ENCODE measurements at regions not wholly inside any gene's neighbourhood (a gene's known extent, or its start where the extent isn't known, plus 50 kb on each side); places are given as distances from the start of the nearest gene placed in this dataset.

DNA sequence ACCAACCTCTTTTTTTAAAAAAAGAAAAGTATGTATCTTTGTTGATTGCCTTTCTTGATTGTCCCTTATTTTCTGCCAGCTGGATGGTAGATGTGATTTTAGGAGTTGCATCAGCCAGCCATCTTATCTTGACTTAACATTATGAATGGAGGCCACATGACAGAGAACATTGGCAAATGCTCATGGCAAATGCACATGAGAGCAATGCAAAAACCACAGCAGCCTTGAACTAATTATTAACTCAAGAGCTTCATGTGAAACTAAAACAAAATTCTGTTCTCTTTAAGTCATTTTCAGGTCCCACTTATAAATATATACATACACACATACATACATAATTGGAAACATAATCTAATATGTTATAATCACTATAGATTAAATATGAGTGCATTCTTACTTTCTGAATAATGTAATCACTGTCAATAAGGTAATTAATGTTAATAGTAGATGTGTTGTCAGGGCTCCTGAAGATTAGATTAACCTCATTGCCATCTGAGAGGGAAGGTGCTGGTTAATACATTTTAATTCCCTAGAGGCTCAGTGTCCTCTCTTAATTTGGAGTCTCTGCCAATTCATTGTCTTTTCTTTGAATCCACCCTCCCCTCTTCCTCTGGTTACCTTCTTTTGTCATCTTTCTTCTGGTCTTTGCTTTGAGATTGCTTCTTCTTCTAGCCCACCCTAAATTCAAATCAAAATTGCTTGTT is 962.2 kb downstream of the ADGRL2 start (continued):
- TF ChIP-seq ELF4 (CRISPR knock-in tag; IDR thresholded peaks at IDR 0.05; ENCODE audit: low read depth), result no peak

GRCh38 chr1:82759035-82759434 is 958.3 kb downstream of the ADGRL2 start:
- ATAC-seq (peak; percentile 53; the same call in 1 of the 2 replicates), DNase-seq (ENCODE audit: low spot score) (peak; percentile 10)
- ChIA-PET CTCF (no interaction called here), POLR2A (no interaction called here)
- H3K36me3 Mint-ChIP-seq, result no peaks in the 10 kb centered on the region
- TF ChIP-seq ZNF281 (CRISPR knock-in tag; IDR thresholded peaks at IDR 0.05) (no peak), ESRRA (CRISPR knock-in tag; IDR thresholded peaks at IDR 0.05; ENCODE audit: borderline replicate concordance) (no peak), HMGXB4 (CRISPR knock-in tag; IDR thresholded peaks at IDR 0.05) (no peak)
- TF ChIP-seq, protein P1, sequence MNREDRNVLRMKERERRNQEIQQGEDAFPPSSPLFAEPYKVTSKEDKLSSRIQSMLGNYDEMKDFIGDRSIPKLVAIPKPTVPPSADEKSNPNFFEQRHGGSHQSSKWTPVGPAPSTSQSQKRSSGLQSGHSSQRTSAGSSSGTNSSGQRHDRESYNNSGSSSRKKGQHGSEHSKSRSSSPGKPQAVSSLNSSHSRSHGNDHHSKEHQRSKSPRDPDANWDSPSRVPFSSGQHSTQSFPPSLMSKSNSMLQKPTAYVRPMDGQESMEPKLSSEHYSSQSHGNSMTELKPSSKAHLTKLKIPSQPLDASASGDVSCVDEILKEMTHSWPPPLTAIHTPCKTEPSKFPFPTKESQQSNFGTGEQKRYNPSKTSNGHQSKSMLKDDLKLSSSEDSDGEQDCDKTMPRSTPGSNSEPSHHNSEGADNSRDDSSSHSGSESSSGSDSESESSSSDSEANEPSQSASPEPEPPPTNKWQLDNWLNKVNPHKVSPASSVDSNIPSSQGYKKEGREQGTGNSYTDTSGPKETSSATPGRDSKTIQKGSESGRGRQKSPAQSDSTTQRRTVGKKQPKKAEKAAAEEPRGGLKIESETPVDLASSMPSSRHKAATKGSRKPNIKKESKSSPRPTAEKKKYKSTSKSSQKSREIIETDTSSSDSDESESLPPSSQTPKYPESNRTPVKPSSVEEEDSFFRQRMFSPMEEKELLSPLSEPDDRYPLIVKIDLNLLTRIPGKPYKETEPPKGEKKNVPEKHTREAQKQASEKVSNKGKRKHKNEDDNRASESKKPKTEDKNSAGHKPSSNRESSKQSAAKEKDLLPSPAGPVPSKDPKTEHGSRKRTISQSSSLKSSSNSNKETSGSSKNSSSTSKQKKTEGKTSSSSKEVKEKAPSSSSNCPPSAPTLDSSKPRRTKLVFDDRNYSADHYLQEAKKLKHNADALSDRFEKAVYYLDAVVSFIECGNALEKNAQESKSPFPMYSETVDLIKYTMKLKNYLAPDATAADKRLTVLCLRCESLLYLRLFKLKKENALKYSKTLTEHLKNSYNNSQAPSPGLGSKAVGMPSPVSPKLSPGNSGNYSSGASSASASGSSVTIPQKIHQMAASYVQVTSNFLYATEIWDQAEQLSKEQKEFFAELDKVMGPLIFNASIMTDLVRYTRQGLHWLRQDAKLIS (CRISPR knock-in tag; IDR thresholded peaks at IDR 0.05; ENCODE audit: borderline replicate concordance), result no peak
- H3K4me1 Mint-ChIP-seq, result peaks cover 19% of the 10 kb centered on the region
- H3K27me3 Mint-ChIP-seq (ENCODE audit: low read depth), result no peaks in the 10 kb centered on the region
- H3K4me3 Mint-ChIP-seq, result no peak overlapping the region
- H3K27ac Mint-ChIP-seq, result peak overlapping the region; percentile 2; the same call in 1 of the 2 replicates
- no peaks in the 10 kb centered on the region for H3K9me3 Mint-ChIP-seq

- H3K4me3 Mint-ChIP-seq, result no peak overlapping the region
- CTCF ChIA-PET, result no interaction called here
- peaks cover 15% of the 10 kb centered on the region for H3K4me1 Mint-ChIP-seq
- H3K27me3 Mint-ChIP-seq (ENCODE audit: low read depth), result no peaks in the 10 kb centered on the region
- no peak overlapping the region for H3K27ac Mint-ChIP-seq
- H3K36me3 Mint-ChIP-seq, result no peaks in the 10 kb centered on the region
- 0 out of 2 replicates have a peak, but pooled peaks cover 4% of the 10 kb centered on the region for H3K9me3 Mint-ChIP-seq
- POLR2A ChIA-PET, result no interaction called here
- DNase-seq (ENCODE audit: low spot score) (no peak), ATAC-seq (no peak)
- TF ChIP-seq PRRX2 (CRISPR knock-in tag; IDR thresholded peaks at IDR 0.05) (no peak), USF1 (CRISPR knock-in tag; IDR thresholded peaks at IDR 0.05) (no peak), CBFB (CRISPR knock-in tag; IDR thresholded peaks at IDR 0.05; ENCODE audit: low read depth) (no peak), ZNF121 (CRISPR knock-in tag; IDR thresholded peaks at IDR 0.05) (no peak), FOXK1 (CRISPR knock-in tag; IDR thresholded peaks at IDR 0.05) (no peak), NFATC4 (CRISPR knock-in tag; IDR thresholded peaks at IDR 0.05) (no peak), NR3C1 (CRISPR knock-in tag; conservative IDR thresholded peaks at IDR 0.05; ENCODE audit: low read depth) (no peak), CREM (CRISPR knock-in tag; IDR thresholded peaks at IDR 0.05) (no peak), HMGA2 (CRISPR knock-in tag; IDR thresholded peaks at IDR 0.05) (no peak), SP1 (CRISPR knock-in tag; conservative IDR thresholded peaks at IDR 0.05) (no peak), GRHL2 (CRISPR knock-in tag; IDR thresholded peaks at IDR 0.05; ENCODE audit: insufficient replicate concordance, severe bottlenecking) (no peak), ZBTB43 (CRISPR knock-in tag; IDR thresholded peaks at IDR 0.05) (no peak), ZNF416 (CRISPR knock-in tag; IDR thresholded peaks at IDR 0.05) (no peak), ZNF396 (CRISPR knock-in tag; IDR thresholded peaks at IDR 0.05; ENCODE audit: borderline replicate concordance) (no peak), TP53 (CRISPR knock-in tag; IDR thresholded peaks at IDR 0.05) (no peak)
- TF ChIP-seq, protein P2, sequence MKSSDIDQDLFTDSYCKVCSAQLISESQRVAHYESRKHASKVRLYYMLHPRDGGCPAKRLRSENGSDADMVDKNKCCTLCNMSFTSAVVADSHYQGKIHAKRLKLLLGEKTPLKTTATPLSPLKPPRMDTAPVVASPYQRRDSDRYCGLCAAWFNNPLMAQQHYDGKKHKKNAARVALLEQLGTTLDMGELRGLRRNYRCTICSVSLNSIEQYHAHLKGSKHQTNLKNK (CRISPR knock-in tag; IDR thresholded peaks at IDR 0.05), result no peak
Observed at GRCh38 chr1:82755671-82756070, 954.9 kb downstream of the ADGRL2 start.
